Uterus (tissue), 3 donors: ENCODE measurements at regions not wholly inside any gene's neighbourhood (a gene's known extent, or its start where the extent isn't known, plus 50 kb on each side); places are given as distances from the start of the nearest gene placed in this dataset.
"Not testable (repeated sequence)": the region's sequence is repeated elsewhere in the genome, so short reads cannot be mapped to it uniquely, and the experiment has no call there.

ENCODE experiments used
- DNase-seq, 2 donors: peaks; one replicate each; pipeline ENCODE4 v3.0.0-alpha.2; 2019 to 2020
- H3K27ac ChIP-seq, 2 donors: fragments of 200-600 bp; sonication (generic); 1 replicate in 1 of 2; 2 replicates in 1 of 2; pipeline ENCODE4 v1.5.1; 2016 to 2018
- H3K27me3 ChIP-seq, 2 donors: fragments of 200-600 bp; sonication (generic); one replicate each; pipeline ENCODE4 v1.5.1; 2018 to 2019; ENCODE audit warnings: control low read depth in 1 of 2
- H3K36me3 ChIP-seq, 2 donors: fragments of 200-600 bp; sonication (generic); one replicate each; pipeline ENCODE4 v1.5.1; 2019; ENCODE audit warnings: control low read depth in 1 of 2
- H3K4me1 ChIP-seq, 2 donors: fragments of 200-600 bp; sonication (generic); one replicate each; pipeline ENCODE4 v1.5.1; 2018 to 2019; ENCODE audit warnings: control low read depth in 1 of 2
- H3K4me3 ChIP-seq, 2 donors: fragments of 200-600 bp; sonication (generic); 1 replicate in 1 of 2; 2 replicates in 1 of 2; pipeline ENCODE4 v1.5.1; 2018 to 2019; ENCODE audit warnings: mild to moderate bottlenecking in 1 of 2
- H3K9me3 ChIP-seq, 2 donors: fragments of 200-600 bp; sonication (generic); one replicate each; pipeline ENCODE4 v1.5.1; 2019; ENCODE audit warnings: control low read depth in 1 of 2
- POLR2A ChIP-seq, 2 donors: fragments of 450-650 bp; IDR thresholded peaks; one replicate each; pipeline ENCODE4 v1.6.1; 2016; ENCODE audit warnings: antibody characterized with exemption in 2 of 2, mild to moderate bottlenecking in 1 of 2, moderate library complexity in 1 of 2
- intact Hi-C: fragments of 100-400 bp; cut with DNase I; formaldehyde crosslinking; loops from one replicate; pipeline ENCODE4 v1.15.1; 2023; ENCODE audit warnings: low total_unique reads
- TF ChIP-seq, protein P1 (sequence below), 4 experiments: fragments of 200-600 bp in 2 of 4; fragments of 450-650 bp in 2 of 4; sonication (generic) in 2 of 4; IDR thresholded peaks; one replicate each; pipeline ENCODE4 v1.5.1; 2016 to 2019; ENCODE audit warnings: antibody characterized with exemption in 4 of 4, mild to moderate bottlenecking in 2 of 4, moderate library complexity in 1 of 4
- donor health status: DM: yes; HTN: yes; CAD: no.

DNA sequence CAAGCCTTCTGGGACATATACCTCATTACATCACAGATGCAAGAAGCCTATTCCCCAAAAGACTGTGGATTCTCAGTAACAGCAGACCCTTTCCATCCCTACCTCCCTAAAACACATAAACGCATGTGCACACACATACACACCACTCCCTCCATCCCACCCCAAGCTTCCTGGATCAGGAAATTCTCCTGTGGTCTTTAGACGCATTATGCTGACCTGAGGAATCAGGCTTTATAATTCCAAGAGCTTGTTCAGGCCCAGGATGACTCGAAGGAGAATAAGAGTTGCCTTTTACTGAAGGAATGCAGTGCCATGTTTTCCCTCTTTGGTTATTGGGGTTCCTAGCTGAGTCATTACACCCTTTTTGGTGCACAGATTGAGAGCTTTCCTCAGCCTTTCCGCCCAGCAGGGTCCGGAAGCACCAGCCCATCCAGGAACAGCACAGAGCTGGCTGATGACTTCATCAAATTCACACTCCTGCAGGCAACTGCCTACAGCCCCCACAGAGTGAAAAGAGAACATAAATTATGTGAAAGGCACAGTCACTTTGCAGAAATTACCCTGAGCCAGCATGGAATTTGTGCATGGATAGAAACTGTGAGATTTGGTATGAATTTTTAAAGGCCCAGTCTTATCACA lies 385.0 kb upstream of the TRPC7 start:
- H3K27me3 ChIP-seq: no peaks in the 10 kb centered on the region

DNA sequence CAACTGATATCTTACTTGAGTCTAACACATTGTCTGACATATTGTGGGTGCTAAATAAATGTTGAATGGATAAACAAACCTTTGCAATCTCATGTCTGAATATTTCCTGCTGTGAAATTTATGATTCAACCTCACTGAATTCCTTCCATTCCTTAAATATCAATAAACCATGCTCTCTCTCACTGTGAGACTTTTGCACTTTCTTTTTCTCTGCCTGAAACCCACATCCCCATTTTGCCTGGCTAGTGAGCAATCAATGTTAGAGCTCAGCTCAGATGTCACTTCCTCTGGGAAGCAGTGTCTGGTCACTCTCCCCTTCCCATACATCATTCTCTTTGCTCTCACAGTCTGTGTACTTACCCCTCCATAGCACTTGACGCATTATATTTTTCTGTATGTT lies 383.7 kb upstream of the TRPC7 start:
- Histone ChIP-seq H3K4me1 (no peaks in the 10 kb centered on the region), H3K4me3 (no peak overlapping the region), H3K9me3 (no peaks in the 10 kb centered on the region), H3K27ac (no peak overlapping the region), H3K36me3 (no peaks in the 10 kb centered on the region), H3K27me3 (no peaks in the 10 kb centered on the region)
- TF ChIP-seq, protein P1, sequence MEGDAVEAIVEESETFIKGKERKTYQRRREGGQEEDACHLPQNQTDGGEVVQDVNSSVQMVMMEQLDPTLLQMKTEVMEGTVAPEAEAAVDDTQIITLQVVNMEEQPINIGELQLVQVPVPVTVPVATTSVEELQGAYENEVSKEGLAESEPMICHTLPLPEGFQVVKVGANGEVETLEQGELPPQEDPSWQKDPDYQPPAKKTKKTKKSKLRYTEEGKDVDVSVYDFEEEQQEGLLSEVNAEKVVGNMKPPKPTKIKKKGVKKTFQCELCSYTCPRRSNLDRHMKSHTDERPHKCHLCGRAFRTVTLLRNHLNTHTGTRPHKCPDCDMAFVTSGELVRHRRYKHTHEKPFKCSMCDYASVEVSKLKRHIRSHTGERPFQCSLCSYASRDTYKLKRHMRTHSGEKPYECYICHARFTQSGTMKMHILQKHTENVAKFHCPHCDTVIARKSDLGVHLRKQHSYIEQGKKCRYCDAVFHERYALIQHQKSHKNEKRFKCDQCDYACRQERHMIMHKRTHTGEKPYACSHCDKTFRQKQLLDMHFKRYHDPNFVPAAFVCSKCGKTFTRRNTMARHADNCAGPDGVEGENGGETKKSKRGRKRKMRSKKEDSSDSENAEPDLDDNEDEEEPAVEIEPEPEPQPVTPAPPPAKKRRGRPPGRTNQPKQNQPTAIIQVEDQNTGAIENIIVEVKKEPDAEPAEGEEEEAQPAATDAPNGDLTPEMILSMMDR (IDR thresholded peaks at IDR 0.05): no peak
- no peak for TF ChIP-seq POLR2A (IDR thresholded peaks at IDR 0.05)
- DNase-seq: no peak
- intact Hi-C loops: no loop called here

More for the DNA sequence above, 385.0 kb upstream of the TRPC7 start:
- H3K4me3 ChIP-seq: no peak overlapping the region
- H3K4me1 ChIP-seq: no peaks in the 10 kb centered on the region
- no peak for DNase-seq
- no peaks in the 10 kb centered on the region for H3K9me3 ChIP-seq
- no peak overlapping the region for H3K27ac ChIP-seq
- TF ChIP-seq, protein P1 (IDR thresholded peaks at IDR 0.05): no peak
- no peak for TF ChIP-seq POLR2A (IDR thresholded peaks at IDR 0.05)
- H3K36me3 ChIP-seq: no peaks in the 10 kb centered on the region
- intact Hi-C loops: no loop called here

DNA sequence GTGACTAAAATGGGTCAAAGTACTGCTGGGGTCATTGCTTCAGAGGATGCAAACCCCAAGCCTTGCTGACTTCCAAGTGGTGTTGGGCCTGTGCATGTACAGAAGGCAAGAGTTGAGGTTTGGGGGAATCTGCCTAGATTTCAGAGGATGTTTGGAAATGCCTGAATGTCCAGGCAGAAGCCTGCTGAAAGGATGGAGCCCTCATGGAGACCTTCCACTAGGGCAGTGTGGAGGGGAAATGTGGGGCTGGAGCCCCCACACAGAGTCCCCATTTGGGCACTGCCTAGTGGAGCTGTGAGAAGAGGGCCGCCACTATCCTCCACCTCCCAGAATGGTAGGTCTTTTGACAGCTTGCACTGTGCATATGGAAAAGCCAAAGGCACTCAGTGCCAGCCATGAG lies 377.7 kb upstream of the TRPC7 start:
- intact Hi-C loops: no loop called here
- no peak for DNase-seq
- no peak for TF ChIP-seq POLR2A (IDR thresholded peaks at IDR 0.05)
- TF ChIP-seq, protein P1 (IDR thresholded peaks at IDR 0.05): no peak

DNA sequence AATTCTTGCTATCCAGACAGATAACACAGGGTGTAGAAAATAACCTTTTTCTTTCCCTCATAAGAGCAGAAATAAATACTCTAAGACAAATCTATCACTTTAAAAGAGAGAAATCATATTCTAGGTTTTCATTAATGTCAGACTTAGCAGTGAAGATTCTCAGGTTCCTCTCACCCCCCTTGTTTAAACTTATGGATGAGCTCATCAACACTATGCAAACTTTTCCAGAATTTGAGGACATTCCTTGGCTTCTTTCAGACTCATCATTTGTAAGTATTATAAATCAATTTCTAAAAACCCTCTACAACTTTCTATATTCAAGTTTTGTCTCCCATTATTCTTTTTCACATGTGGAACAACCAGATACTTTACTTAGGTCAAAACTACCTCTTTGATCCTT lies 374.9 kb upstream of the TRPC7 start:
- Histone ChIP-seq H3K27me3 (no peaks in the 10 kb centered on the region), H3K27ac (no peak overlapping the region), H3K4me1 (no peaks in the 10 kb centered on the region), H3K36me3 (no peaks in the 10 kb centered on the region), H3K9me3 (no peaks in the 10 kb centered on the region), H3K4me3 (no peak overlapping the region)
- DNase-seq: no peak
- intact Hi-C loops: no loop called here
- TF ChIP-seq POLR2A (IDR thresholded peaks at IDR 0.05): no peak
- TF ChIP-seq, protein P1 (IDR thresholded peaks at IDR 0.05): no peak

More for the DNA sequence above, 377.7 kb upstream of the TRPC7 start:
- no peaks in the 10 kb centered on the region for H3K9me3 ChIP-seq
- no peaks in the 10 kb centered on the region for H3K36me3 ChIP-seq
- no peaks in the 10 kb centered on the region for H3K4me1 ChIP-seq
- H3K4me3 ChIP-seq: no peak overlapping the region
- H3K27ac ChIP-seq: no peak overlapping the region
- H3K27me3 ChIP-seq: no peaks in the 10 kb centered on the region

DNA sequence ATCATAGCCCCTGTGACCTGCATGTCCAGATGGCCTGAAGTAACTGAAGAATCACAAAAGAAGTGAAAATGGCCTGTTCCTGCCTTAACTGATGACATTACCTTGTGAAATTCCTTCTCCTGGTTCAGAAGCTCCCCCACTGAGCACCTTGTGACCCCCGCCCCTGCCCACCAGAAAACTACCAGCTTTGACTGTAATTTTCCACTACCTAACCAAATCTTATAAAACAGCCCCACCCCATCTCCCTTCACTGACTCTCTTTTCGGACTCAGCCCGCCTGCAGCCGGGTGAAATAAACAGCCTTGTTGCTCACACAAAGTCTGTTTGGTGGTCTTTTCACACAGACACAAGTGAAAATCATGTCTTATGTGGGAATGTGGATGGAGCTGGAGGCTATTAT lies 373.9 kb upstream of the TRPC7 start:
- intact Hi-C loops, H3K9me3 ChIP-seq, H3K36me3 ChIP-seq, H3K27me3 ChIP-seq, H3K4me1 ChIP-seq, DNase-seq, H3K4me3 ChIP-seq, H3K27ac ChIP-seq: not testable (repeated sequence)

DNA sequence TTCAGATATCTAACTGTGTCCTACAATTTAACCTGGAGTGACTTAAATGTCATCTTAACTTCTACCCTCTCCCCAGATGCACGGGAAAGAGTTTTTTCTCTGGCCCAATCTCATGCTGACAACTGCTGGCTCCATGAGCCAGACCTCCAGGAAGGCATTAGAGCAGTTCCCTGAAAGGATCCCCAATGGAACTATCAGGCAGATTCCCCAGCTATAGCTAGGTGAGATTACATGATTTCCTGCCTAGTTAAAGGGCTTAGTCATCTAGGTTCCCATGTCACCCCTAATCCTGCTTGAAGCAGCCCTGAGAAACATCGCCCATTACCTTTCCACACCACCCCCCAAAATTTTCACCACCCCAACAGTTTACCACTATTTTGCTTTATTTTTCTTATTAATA lies 373.5 kb upstream of the TRPC7 start:
- intact Hi-C loops: no loop called here
- Histone ChIP-seq H3K9me3 (no peaks in the 10 kb centered on the region), H3K27ac (no peak overlapping the region), H3K4me1 (no peaks in the 10 kb centered on the region), H3K4me3 (no peak overlapping the region), H3K27me3 (no peaks in the 10 kb centered on the region), H3K36me3 (no peaks in the 10 kb centered on the region)
- DNase-seq: no peak
- no peak for TF ChIP-seq POLR2A (IDR thresholded peaks at IDR 0.05)
